Mucosa of descending colon (tissue), 3 donors: ENCODE measurements at regions not wholly inside any gene's neighbourhood (a gene's known extent, or its start where the extent isn't known, plus 50 kb on each side); places are given as distances from the start of the nearest gene placed in this dataset.

Source experiments
- ATAC-seq: fragments of 200-7000 bp; cut with Tn5 transposase; one replicate; pipeline ENCODE4 v1.9.1; 2020; ENCODE audit warnings: mild to moderate bottlenecking, moderate library complexity
- DNase-seq, 3 donors: peaks; one replicate each; pipeline ENCODE4 v3.0.0-alpha.2; 2020
- H3K36me3 ChIP-seq: fragments of 200-600 bp; one replicate; pipeline ENCODE4 v1.8.0; 2021; ENCODE audit warnings: low read depth, mild to moderate bottlenecking
- H3K4me1 ChIP-seq: fragments of 200-600 bp; one replicate; pipeline ENCODE4 v1.8.0; 2021; ENCODE audit warnings: low read depth, mild to moderate bottlenecking
- H3K4me3 ChIP-seq: fragments of 200-600 bp; one replicate; pipeline ENCODE4 v1.8.0; 2021; ENCODE audit warnings: mild to moderate bottlenecking
- H3K9me3 ChIP-seq: fragments of 200-600 bp; one replicate; pipeline ENCODE4 v1.8.0; 2021; ENCODE audit warnings: mild to moderate bottlenecking
- intact Hi-C, 2 donors: fragments of 100-400 bp; cut with DNase I in 1 of 2; cut with micrococcal nuclease in 1 of 2; formaldehyde crosslinking; loops; one replicate each; pipeline versions ENCODE4 v1.11.0 to v1.11.1; 2022; cut with DNase I, micrococcal nuclease
- TF ChIP-seq, protein P1 (sequence below): fragments of 200-600 bp; IDR thresholded peaks from one replicate; pipeline ENCODE4 v1.8.0; 2022; ENCODE audit warnings: antibody characterized with exemption, mild to moderate bottlenecking
- donor health status: DM: no; HTN: no; CAD: no; lungs with moderate emphysema.
- donor health status: DM: no; HTN: no; CAD: no.
- donor health status: DM: no; HTN: yes; CAD: no.

GRCh38 chr15:34688699-34689098 is 66.1 kb downstream of the GJD2 start:
- H3K36me3 ChIP-seq = no peaks in the 10 kb centered on the region
- TF ChIP-seq, protein P1, sequence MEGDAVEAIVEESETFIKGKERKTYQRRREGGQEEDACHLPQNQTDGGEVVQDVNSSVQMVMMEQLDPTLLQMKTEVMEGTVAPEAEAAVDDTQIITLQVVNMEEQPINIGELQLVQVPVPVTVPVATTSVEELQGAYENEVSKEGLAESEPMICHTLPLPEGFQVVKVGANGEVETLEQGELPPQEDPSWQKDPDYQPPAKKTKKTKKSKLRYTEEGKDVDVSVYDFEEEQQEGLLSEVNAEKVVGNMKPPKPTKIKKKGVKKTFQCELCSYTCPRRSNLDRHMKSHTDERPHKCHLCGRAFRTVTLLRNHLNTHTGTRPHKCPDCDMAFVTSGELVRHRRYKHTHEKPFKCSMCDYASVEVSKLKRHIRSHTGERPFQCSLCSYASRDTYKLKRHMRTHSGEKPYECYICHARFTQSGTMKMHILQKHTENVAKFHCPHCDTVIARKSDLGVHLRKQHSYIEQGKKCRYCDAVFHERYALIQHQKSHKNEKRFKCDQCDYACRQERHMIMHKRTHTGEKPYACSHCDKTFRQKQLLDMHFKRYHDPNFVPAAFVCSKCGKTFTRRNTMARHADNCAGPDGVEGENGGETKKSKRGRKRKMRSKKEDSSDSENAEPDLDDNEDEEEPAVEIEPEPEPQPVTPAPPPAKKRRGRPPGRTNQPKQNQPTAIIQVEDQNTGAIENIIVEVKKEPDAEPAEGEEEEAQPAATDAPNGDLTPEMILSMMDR = no peak
- no peak for DNase-seq
- intact Hi-C loops = no loop called here
- ATAC-seq = no peak
- no peak overlapping the region for H3K4me3 ChIP-seq
- H3K9me3 ChIP-seq = no peaks in the 10 kb centered on the region
- no peaks in the 10 kb centered on the region for H3K4me1 ChIP-seq

GRCh38 chr15:34684351-34684750 is 70.4 kb downstream of the GJD2 start:
- ATAC-seq (no peak), DNase-seq (no peak)
- Histone ChIP-seq H3K9me3 (no peaks in the 10 kb centered on the region), H3K4me3 (no peak overlapping the region), H3K36me3 (no peaks in the 10 kb centered on the region), H3K4me1 (no peaks in the 10 kb centered on the region)
- intact Hi-C loops = no loop called here
- TF ChIP-seq, protein P1 = no peak

GRCh38 chr15:34682674-34683073 is 72.1 kb downstream of the GJD2 start:
- DNase-seq (no peak), ATAC-seq (no peak)
- Histone ChIP-seq H3K4me3 (no peak overlapping the region), H3K36me3 (no peaks in the 10 kb centered on the region), H3K4me1 (no peaks in the 10 kb centered on the region), H3K9me3 (no peaks in the 10 kb centered on the region)
- TF ChIP-seq, protein P1 = no peak
- intact Hi-C loops = no loop called here

DNA sequence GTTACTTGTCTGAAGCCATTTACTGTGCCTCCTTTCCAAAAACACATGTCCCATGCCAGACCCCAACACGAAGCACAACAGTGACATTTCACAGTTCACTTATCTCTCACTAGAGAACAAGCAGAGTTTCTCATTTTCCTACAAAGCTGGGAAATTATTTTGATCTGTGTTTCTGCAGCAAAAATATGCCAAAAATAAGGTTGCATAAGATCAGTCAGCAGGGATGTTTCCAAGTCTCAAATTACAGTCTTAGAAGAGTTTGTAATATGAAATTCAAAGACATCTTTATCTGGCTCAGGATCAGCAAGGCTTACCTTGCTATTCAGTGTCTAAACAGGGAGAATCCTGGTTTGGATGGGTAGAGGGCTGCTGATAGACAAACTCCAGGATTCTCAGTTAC is 75.5 kb downstream of the GJD2 start:
- intact Hi-C loops = no loop called here
- ATAC-seq (no peak), DNase-seq (no peak)
- Histone ChIP-seq H3K9me3 (no peaks in the 10 kb centered on the region), H3K4me3 (no peak overlapping the region), H3K4me1 (no peaks in the 10 kb centered on the region), H3K36me3 (no peaks in the 10 kb centered on the region)
- TF ChIP-seq, protein P1 = no peak

DNA sequence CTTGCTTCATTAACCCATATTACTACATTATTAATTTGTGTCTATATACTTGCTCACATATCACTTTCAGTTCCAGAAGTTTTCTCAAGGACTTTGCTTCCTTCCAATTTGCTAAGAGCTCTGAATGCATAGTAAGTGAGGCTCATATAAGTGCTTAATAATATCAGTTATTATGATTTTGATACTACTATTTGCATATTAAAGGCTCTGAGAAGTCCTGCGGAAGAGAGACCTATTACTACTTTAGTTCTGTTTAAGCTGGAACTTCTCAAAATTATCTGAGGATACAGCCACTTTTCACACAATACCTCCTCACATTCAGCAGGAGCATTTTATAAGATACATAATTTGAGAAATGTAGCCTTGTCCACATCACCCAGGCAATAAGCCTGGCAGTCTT is 81.6 kb downstream of the GJD2 start:
- no peak for ATAC-seq
- TF ChIP-seq, protein P1 = no peak
- Histone ChIP-seq H3K4me1 (no peaks in the 10 kb centered on the region), H3K9me3 (no peaks in the 10 kb centered on the region), H3K4me3 (no peak overlapping the region), H3K36me3 (no peaks in the 10 kb centered on the region)
- DNase-seq = no peak
- intact Hi-C loops = no loop called here

GRCh38 chr15:34665498-34666116 is 82.2 kb upstream of the GOLGA8B start:
- DNase-seq = no peak
- intact Hi-C loops = no loop called here
- no peak for ATAC-seq

More at GRCh38 chr15:34665498-34666116, 82.2 kb upstream of the GOLGA8B start:
- H3K4me3 ChIP-seq = no peak overlapping the region
- no peaks in the 10 kb centered on the region for H3K9me3 ChIP-seq
- no peaks in the 10 kb centered on the region for H3K36me3 ChIP-seq
- no peaks in the 10 kb centered on the region for H3K4me1 ChIP-seq
- TF ChIP-seq, protein P1 = no peak
